Retinal pigment epithelial cell (primary cell): ENCODE measurements at regions not wholly inside any gene's neighbourhood (a gene's known extent, or its start where the extent isn't known, plus 50 kb on each side); places are given as distances from the start of the nearest gene placed in this dataset.

Source experiments
- DNase-seq: peaks from one replicate; pipeline ENCODE4 v3.0.0-alpha.2; 2010; ENCODE audit warnings: low read depth
- H3K4me3 ChIP-seq: 2 replicates; pipeline ENCODE4 v1.5.1; 2011; ENCODE audit warnings: mild to moderate bottlenecking, low read length, control low read depth, moderate library complexity
- CTCF ChIP-seq: conservative IDR thresholded peaks from 2 replicates; pipeline ENCODE4 v1.5.1; 2011; ENCODE audit warnings: low read depth, low read length, control low read depth, inconsistent platforms

GRCh38 chr14:38310420-38310995 is 54.6 kb upstream of the CLEC14A start:
- TF ChIP-seq CTCF, result no peak
- DNase-seq, result no peak
- H3K4me3 ChIP-seq, result no peak overlapping the region

- DNase-seq, result no peak
- TF ChIP-seq CTCF, result no peak
- H3K4me3 ChIP-seq, result no peak overlapping the region
Measured at GRCh38 chr14:38309522-38310277, 53.8 kb upstream of the CLEC14A start.
